ENCODE measurements at regions not wholly inside any gene's neighbourhood (a gene's known extent, or its start where the extent isn't known, plus 50 kb on each side); places are given as distances from the start of the nearest gene placed in this dataset.

- H3K4me3 ChIP-seq (replicated peaks in 1 of 2; ENCODE audit: low read depth in 2 of 2, low read length in 2 of 2), result no peak overlapping the region
- TF ChIP-seq CTCF (IDR thresholded peaks at IDR 0.05; ENCODE audit: low read depth, low read length), result no peak
- DNase-seq (ENCODE audit: low read depth in 2 of 2), result no peak
Observed at GRCh38 chr17:27991462-27991993, 50.9 kb upstream of the NLK start.
